Stimulated activated naive CD8-positive, alpha-beta T cell treated with anti-CD3 and anti-CD28 coated beads, Interleukin-15, amount 100 ng/mL, for 72 hours (primary cell): ENCODE measurements at regions not wholly inside any gene's neighbourhood (a gene's known extent, or its start where the extent isn't known, plus 50 kb on each side); places are given as distances from the start of the nearest gene placed in this dataset.

Experiments
- ATAC-seq: fragments of 150-1000 bp; cut with Tn5 transposase; 2 replicates; pipeline ENCODE4 v1.10.0; 2021; ENCODE audit warnings: mild to moderate bottlenecking, moderate library complexity
- DNase-seq, 2 donors: peaks; one replicate each; pipeline ENCODE4 v3.0.0; 2021 to 2022
- H3K27ac Mint-ChIP-seq, 2 donors: one replicate each; pipeline ENCODE4 v1.8.0; 2022; ENCODE audit warnings: mild to moderate bottlenecking in 2 of 2, mixed read lengths in 2 of 2, moderate library complexity in 2 of 2
- H3K27me3 Mint-ChIP-seq: one replicate; pipeline ENCODE4 v1.8.0; 2022; ENCODE audit warnings: mixed read lengths
- H3K4me1 Mint-ChIP-seq: one replicate; pipeline ENCODE4 v1.8.0; 2022; ENCODE audit warnings: mild to moderate bottlenecking, mixed read lengths
- H3K4me3 Mint-ChIP-seq, 2 donors: one replicate each; pipeline ENCODE4 v1.8.0; 2022; ENCODE audit warnings: mild to moderate bottlenecking in 2 of 2, mixed read lengths in 2 of 2, moderate library complexity in 1 of 2
- H3K9me3 Mint-ChIP-seq, 2 donors: one replicate each; pipeline ENCODE4 v1.8.0; 2022; ENCODE audit warnings: mixed read lengths in 2 of 2

DNA sequence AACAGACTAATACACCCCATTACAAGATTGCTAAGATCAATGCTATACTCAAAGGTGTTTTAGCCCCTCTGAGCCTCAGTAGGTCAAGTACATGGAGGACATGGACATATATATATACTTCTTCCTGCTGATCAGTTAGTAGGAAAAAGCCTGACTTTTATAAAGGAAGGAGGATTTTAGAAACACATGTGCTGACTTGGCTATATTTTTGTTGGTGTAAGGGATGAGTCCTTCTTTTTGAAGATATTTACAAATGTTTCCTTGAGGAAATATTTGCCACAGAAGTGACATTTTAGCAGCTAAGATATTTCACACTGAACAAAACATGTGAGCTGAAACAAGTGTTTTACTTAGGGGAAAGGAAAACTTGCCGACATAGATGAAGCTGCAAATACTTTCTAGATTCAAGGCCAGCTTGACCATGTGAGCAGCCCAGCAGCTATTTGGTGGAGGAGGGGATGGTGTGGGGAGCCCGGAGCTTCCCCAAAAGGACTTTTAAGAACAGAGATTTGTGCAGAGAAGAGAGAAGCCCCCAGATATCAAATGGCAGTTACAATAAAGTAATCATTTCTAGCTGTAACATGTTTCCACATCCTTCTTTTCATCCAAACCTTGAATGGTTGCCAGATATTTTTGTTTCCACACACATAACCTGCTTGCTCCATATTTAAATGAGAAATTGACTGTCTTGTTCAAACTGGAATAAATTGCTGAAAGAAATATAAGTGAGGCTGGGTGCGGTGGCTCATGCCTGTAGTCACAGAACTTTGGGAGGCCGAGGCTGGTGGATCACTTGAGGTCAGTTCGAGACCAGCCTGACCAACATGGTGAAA is 111.7 kb upstream of the NR2F2 start:
- Mint-ChIP-seq H3K4me3 (no peak overlapping the region), H3K4me1 (no peaks in the 10 kb centered on the region), H3K27ac (no peak overlapping the region), H3K27me3 (peaks cover 13% of the 10 kb centered on the region), H3K9me3 (peaks cover 10 to 14% of the 10 kb centered on the region in 2 donors)
- DNase-seq (no peak), ATAC-seq (no peak)

DNA sequence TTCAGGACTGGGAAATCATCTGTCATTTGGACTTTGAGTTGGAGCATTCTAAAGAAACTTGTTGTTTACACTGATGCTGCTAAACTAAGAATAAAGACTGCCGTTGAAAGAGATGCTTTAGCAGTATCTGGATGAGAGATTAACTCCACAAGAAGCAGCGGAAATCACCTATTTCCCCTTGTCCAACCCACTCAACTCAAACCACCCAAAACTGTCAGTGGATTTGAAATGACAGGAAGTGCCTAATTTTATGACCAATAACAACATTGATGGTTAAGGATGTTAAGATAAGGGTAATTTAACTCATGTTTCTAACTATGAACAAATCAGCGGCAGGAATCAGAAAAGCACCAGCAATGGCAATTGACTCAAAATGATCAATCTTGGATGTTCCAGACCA is 110.8 kb upstream of the NR2F2 start:
- no peaks in the 10 kb centered on the region for H3K4me1 Mint-ChIP-seq
- H3K4me3 Mint-ChIP-seq: no peak overlapping the region
- peaks cover 10 to 14% of the 10 kb centered on the region in 2 donors for H3K9me3 Mint-ChIP-seq
- peaks cover 13% of the 10 kb centered on the region for H3K27me3 Mint-ChIP-seq
- DNase-seq (no peak), ATAC-seq (no peak)
- H3K27ac Mint-ChIP-seq: no peak overlapping the region

DNA sequence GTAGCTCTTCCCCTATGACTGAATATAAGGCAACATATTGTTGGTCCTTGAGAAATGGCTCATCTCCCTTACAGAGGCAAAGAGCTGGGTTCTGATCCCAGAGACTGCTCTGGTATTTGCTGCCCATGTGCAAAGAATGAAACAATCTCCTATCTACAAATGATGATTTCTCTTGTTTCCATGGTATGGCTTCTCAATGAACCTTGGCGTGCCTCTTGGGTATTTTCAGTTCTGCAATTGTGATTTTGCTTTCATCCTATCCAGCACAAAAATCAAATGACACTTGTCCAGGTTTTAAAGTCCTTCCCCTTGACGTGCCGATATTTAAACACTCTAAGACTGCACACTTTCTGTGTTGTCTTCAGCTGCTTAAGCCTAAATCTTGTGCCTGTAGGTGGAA is 109.8 kb upstream of the NR2F2 start:
- no peak overlapping the region for H3K27ac Mint-ChIP-seq
- H3K27me3 Mint-ChIP-seq: peaks cover 13% of the 10 kb centered on the region
- no peaks in the 10 kb centered on the region for H3K4me1 Mint-ChIP-seq

DNA sequence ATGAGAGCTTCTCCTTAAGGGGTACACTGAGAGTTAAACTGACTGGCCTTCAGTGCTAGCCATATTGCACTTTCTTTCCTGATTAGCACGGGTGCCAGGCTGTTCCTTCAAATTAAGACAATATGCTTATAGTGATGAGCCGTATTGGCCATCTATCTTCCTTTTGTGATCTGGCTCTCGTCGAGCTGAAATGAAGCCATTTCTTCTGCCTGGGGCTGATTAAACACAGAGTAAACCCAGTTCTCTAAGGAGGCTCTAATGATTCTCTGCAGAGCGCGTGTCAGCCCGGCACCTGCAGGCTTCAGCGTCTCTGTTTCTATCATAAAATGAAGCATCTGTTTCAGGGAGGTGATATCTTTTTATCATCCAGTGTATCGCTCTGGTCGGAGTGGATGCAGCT is 107.5 kb upstream of the NR2F2 start:
- DNase-seq (no peak), ATAC-seq (no peak)
- no peak overlapping the region for H3K4me3 Mint-ChIP-seq
- peaks cover 4 to 7% of the 10 kb centered on the region in 2 donors for H3K9me3 Mint-ChIP-seq
- peaks cover 7% of the 10 kb centered on the region for H3K27me3 Mint-ChIP-seq
- no peaks in the 10 kb centered on the region for H3K4me1 Mint-ChIP-seq
- H3K27ac Mint-ChIP-seq: no peak overlapping the region

More for the DNA sequence above, 109.8 kb upstream of the NR2F2 start:
- ATAC-seq (no peak), DNase-seq (no peak)
- Mint-ChIP-seq H3K9me3 (peaks cover 10 to 14% of the 10 kb centered on the region in 2 donors), H3K4me3 (no peak overlapping the region)

DNA sequence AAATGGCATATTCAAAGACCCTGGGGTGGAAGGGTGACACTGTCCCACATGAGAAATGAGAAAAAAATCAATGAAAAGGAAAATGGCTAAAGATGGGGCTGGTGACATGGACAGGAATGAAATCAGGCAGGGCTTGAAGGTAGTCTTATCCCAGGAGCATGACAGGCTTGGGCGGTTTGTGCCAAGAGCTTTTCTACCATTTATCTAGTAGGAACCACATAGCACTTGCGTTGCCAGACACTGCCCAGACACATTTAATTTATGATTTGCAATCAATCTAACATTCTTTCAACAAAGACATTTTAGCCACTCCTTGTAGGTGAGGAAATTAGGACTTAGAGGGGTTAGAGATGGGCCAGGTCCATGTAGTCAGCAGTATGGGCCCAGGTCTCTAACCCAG is 106.6 kb upstream of the NR2F2 start:
- H3K4me3 Mint-ChIP-seq: no peak overlapping the region
- no peaks in the 10 kb centered on the region for H3K4me1 Mint-ChIP-seq
- H3K27ac Mint-ChIP-seq: no peak overlapping the region
- ATAC-seq (no peak), DNase-seq (no peak)
- peaks cover 7% of the 10 kb centered on the region in 2 donors for H3K9me3 Mint-ChIP-seq
- H3K27me3 Mint-ChIP-seq: peaks cover 7% of the 10 kb centered on the region

DNA sequence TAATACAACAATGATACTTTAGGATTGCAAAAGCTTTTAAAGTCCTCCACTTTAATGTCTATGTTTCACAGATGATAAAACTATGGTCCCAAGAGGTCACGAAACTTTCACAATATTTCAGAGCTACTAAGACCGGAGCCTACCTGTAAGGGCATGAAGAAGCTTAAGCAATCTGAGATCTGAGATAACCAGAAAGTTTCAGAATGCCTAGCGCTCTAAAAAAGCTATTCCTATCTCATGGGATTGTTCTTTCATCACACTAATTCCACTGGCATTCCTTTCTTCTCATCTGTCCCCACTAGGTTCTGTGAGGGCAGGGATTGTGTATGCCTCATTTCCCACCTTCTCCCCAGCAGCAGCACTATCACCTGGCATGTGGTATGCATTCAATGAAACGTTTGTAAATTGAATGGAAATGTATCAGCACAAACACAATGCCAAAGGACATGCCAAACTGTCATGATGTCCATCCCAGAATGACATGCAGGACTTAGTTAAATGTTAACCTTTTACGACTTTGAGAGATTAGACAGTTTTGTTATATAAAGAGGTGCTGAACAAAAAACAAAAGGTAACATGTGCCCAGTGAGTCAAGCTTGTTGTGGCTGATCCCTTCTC is 104.7 kb upstream of the NR2F2 start:
- Mint-ChIP-seq H3K27me3 (peaks cover 7% of the 10 kb centered on the region), H3K4me1 (no peaks in the 10 kb centered on the region), H3K4me3 (no peak overlapping the region), H3K9me3 (peaks cover 7% of the 10 kb centered on the region in 2 donors), H3K27ac (no peak overlapping the region)
- DNase-seq (no peak), ATAC-seq (no peak)

DNA sequence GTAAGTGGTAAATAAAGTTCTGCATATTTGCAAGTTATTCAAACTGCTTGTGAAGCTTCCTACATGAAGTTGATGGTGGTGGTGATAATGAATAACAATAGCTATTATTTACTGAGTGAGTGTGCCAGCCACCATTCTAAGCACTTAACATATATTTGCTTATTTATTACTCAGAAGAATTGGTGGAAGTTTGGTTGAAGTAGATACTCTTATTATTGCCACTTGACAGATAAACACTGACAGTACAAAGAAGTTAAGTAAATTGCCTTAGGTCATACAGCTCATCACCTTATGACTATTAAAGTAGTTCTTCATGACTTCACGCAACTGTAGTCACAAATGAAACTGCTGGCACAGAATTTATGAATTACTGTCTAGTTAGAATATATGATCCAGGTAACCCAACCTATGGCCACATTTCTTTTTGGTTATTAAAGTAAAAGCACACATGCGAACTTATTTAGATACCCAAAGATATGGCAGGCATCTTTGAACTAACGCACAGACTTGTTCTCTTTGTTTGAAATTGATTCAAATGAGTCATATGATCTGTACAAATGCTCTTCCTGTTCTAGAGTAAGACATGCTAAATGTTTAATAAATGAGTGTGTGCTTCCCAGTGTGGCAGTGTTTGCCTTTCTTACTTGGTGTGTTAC is 99.8 kb upstream of the NR2F2 start:
- H3K4me1 Mint-ChIP-seq: no peaks in the 10 kb centered on the region
- H3K27me3 Mint-ChIP-seq: no peaks in the 10 kb centered on the region
- ATAC-seq (no peak), DNase-seq (no peak)
- H3K27ac Mint-ChIP-seq: no peak overlapping the region
- H3K4me3 Mint-ChIP-seq: no peak overlapping the region
- H3K9me3 Mint-ChIP-seq: peaks cover 0 to 7% of the 10 kb centered on the region in 2 donors

DNA sequence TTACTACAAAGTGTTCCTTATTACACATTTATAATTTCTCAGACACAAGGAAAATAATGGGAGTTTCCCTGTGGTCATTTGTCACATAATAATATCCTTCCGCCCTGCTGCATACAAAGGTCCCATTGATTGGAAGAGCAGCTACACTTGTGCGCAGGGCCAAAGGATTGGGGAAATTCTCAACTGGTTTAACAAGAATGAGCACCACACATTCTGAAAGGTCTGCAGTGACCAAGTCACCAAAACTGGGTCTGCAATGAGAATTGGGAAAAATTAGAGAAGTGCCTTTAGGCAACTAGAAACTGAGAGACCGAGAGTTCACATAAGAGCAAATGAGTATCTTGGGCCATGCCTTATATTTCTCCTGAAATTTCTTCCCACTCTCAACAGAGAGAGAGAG is 98.2 kb upstream of the NR2F2 start:
- Mint-ChIP-seq H3K4me1 (no peaks in the 10 kb centered on the region), H3K4me3 (no peak overlapping the region), H3K27me3 (no peaks in the 10 kb centered on the region), H3K27ac (no peak overlapping the region), H3K9me3 (peaks cover 0 to 7% of the 10 kb centered on the region in 2 donors)
- no peak for DNase-seq
- ATAC-seq: no peak

DNA sequence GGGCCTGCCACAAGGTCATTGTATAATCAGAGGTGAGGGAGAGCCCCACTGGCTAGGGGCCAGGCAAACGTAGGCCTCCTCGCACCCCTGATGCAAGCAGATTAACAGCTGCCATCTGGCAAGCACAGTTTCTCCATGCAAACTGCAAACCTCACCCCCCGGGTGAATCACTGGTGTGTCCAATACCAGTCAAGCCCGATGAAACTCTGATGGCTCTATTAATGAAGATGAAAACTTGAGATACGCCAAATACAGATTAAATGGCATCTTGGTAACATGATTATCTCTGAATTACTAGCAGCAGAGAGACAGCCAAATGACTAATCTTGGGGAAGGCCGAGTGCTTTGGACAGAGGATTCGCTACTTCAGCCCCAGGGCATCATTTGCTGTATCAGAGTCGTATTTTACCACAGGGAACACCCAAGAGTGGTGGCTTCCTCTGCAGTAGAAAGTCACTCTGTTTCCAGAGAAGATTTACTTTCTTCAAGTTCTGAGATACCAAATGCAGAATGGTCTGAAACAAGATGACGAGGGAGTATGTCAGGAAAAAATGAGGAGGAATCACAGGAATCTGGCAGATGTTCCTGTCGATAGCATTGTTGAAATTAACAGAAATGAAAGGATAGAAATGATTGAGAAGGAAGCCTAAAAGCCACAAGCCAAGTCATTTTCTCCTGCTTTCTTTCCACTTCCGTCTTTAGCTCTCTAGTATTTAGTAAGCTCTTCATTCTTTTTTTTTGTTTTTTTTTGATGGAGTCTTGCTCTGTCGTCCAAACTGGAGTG is 96.2 kb upstream of the NR2F2 start:
- Mint-ChIP-seq H3K4me1 (no peaks in the 10 kb centered on the region), H3K9me3 (no peaks in the 10 kb centered on the region), H3K27ac (no peak overlapping the region), H3K4me3 (no peak overlapping the region), H3K27me3 (no peaks in the 10 kb centered on the region)
- ATAC-seq (no peak), DNase-seq (no peak)

DNA sequence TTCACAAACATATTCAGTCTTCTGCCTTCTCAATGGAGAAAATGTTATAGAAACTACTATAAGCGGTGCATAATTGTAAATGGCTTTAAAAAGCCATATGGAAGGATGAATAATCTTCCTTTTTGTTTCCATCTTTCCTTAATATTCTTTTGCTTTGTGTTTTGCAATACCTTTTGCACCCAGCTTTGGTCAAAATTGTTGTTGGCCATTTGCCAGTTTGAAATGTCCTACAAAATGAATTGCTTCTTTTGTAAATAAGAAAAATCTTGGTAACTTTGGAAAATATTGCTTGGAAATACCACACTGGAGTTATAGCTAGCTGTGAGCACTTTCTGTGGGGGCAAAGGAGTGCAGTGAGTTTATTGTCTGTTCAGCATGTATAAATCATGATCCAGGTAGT is 93.5 kb upstream of the NR2F2 start:
- Mint-ChIP-seq H3K4me3 (no peak overlapping the region), H3K4me1 (no peaks in the 10 kb centered on the region), H3K9me3 (no peaks in the 10 kb centered on the region), H3K27me3 (no peaks in the 10 kb centered on the region), H3K27ac (no peak overlapping the region)
- DNase-seq: no peak
- no peak for ATAC-seq

DNA sequence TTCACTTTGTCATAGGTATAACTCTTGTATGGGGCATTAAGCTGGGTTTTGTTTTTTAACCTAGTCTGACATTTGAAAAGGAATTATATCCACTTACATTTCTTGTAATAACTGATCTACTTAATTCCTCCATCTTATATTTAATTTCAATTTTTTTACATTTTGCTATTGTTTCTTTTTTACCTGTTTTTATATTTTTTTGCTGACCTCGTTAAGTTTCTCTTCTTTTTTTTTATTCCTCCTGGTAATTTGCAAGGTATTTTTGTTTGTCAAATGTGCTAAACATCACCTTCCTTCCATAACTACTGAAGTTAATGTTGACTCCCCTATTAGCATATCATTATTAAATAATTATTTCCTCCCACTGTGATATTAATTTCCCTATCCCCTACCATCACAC is 87.7 kb upstream of the NR2F2 start:
- DNase-seq (no peak), ATAC-seq (no peak)
- Mint-ChIP-seq H3K27ac (no peak overlapping the region), H3K9me3 (peaks cover 8 to 11% of the 10 kb centered on the region in 2 donors), H3K4me1 (no peaks in the 10 kb centered on the region), H3K4me3 (no peak overlapping the region), H3K27me3 (peaks cover 23% of the 10 kb centered on the region)

DNA sequence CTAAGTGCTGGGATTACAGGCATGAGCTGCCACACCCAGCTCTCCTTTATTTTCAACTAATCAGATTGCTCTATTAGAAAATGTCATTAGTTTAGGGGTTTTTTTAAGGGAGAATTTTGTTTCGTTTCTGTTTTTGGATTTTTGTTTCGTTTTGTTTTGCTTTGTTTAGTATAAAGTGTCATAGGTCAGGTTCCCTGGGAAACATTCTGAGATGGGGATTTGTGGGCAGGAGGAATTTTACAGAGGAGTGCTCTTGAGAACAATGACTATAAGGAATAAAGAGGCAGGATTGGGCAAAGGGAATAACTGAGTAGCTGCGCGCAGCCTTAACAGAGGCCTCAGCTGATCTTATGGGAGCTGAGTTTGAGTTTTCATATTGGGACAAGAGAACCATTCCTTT is 86.8 kb upstream of the NR2F2 start:
- H3K4me1 Mint-ChIP-seq: no peaks in the 10 kb centered on the region
- no peak overlapping the region for H3K4me3 Mint-ChIP-seq
- H3K9me3 Mint-ChIP-seq: peaks cover 8 to 11% of the 10 kb centered on the region in 2 donors
- ATAC-seq: no peak
- H3K27me3 Mint-ChIP-seq: peaks cover 23% of the 10 kb centered on the region
- no peak overlapping the region for H3K27ac Mint-ChIP-seq
- no peak for DNase-seq

DNA sequence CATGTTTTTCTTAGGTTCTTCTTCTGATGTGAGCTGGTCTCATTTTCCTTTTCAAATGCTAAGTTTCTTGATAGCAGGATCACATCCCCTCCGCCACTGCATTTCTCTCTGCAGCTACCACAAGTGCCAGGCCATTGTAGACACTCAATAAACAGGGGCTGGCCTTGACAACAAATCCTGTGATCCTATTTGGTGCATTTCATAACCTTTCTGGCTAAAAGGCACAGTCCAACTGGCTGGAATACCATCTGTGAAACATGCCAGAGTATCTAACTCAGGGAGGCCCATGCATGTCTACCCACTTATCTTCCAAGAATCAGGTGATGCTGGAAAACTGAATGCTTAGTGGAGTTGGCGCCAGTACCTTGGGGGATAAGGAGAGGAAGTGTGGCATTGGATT is 85.2 kb upstream of the NR2F2 start:
- peaks cover 23% of the 10 kb centered on the region for H3K27me3 Mint-ChIP-seq
- ATAC-seq: no peak
- H3K27ac Mint-ChIP-seq: no peak overlapping the region
- H3K4me1 Mint-ChIP-seq: no peaks in the 10 kb centered on the region
- H3K9me3 Mint-ChIP-seq: peaks cover 8 to 11% of the 10 kb centered on the region in 2 donors
- no peak overlapping the region for H3K4me3 Mint-ChIP-seq
- DNase-seq: no peak

DNA sequence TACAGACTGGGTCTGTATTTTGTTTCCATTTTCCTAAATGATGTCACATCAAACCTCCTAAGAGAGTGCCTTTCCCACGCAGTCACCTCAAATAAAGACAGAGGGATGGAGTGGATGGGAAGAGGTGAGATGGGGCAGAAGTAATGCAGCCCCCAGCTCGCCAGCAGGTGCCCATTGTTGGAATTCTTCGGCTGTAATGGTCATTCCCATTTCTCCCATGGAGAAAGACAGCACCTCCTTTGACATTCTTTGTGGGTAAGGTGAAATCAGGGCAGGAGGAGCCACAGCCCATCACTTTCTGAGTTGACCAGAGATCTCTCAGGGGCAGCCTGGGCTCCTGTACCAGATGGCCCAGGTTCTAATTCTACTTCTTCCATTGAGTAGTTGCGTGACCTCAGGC is 84.4 kb upstream of the NR2F2 start:
- Mint-ChIP-seq H3K27ac (no peak overlapping the region), H3K27me3 (peaks cover 23% of the 10 kb centered on the region), H3K4me1 (no peaks in the 10 kb centered on the region), H3K4me3 (no peak overlapping the region), H3K9me3 (peaks cover 11% of the 10 kb centered on the region in 2 donors)
- no peak for DNase-seq
- ATAC-seq: no peak

DNA sequence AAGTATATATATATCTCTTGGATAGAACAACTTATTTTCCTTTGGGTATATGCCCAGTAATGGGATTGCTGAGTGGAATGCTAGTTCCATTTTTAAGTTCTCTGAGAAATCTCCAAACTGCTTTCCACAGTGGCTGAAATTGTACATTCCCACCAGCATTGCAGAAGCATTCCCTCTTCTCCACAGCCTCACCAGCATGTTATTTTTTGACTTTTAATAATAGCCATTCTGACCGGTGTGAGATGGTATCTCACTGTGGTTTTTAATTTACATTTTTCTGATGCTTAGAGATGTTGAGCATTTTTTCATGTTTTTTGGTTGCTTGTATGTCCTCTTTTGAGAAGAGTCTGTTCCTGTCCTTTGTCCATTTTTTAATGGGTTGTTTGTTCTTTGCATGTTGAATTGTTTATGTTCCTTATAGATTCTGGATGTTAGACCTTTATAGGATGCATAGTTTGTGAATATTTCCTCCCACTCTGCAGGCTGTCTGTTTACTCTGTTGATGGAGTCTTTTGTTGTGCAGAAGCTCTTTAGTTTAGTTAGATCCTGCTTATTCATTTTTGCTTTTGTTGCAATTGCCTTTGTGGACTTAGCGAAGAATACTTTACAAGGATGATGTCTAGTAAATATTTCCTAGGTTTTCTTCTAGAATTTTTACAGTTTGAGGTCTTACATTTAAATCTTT is 82.7 kb upstream of the NR2F2 start:
- H3K4me3 Mint-ChIP-seq: no peak overlapping the region
- no peak for ATAC-seq
- H3K27me3 Mint-ChIP-seq: peaks cover 23% of the 10 kb centered on the region
- no peak for DNase-seq
- H3K27ac Mint-ChIP-seq: no peak overlapping the region
- no peaks in the 10 kb centered on the region for H3K4me1 Mint-ChIP-seq
- peaks cover 11 to 17% of the 10 kb centered on the region in 2 donors for H3K9me3 Mint-ChIP-seq
